ENCODE measurements at regions not wholly inside any gene's neighbourhood (a gene's known extent, or its start where the extent isn't known, plus 50 kb on each side); places are given as distances from the start of the nearest gene placed in this dataset.

DNA sequence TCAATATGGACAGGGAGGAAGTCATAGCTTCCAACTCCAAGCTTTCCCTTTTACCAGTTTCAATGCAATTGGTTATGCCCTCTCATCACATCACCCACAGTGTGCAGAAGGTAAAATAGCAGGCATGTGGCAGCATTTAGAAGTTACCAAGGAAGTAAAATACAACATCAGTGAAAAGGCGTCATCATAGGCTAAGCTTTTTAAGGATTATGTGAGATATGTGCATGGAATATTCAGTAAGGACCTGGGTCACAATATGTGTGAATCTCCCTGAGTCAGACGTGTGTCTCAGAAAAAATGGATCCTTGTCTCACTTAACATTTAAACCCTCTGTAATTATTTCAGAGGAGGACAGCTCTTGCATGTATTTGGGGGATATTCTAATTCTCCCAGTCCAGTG lies 522.8 kb upstream of the POM121L12 start:
- no peak overlapping the region for H3K27ac Mint-ChIP-seq (ENCODE audit: unreplicated experiment)
- peaks cover 25% of the 10 kb centered on the region for H3K9me3 Mint-ChIP-seq (ENCODE audit: low read depth, unreplicated experiment)
- CTCF ChIA-PET, result no interaction called here
- no peak for DNase-seq
- intact Hi-C loops (cut with micrococcal nuclease; ENCODE audit: unreplicated experiment), result no loop called here
- TF ChIP-seq CTCF (IDR thresholded peaks at IDR 0.05; ENCODE audit: unreplicated experiment), result no peak
- no peaks in the 10 kb centered on the region for H3K36me3 Mint-ChIP-seq (ENCODE audit: insufficient read depth, unreplicated experiment)
- H3K27me3 Mint-ChIP-seq (ENCODE audit: unreplicated experiment), result no peaks in the 10 kb centered on the region
- no peaks in the 10 kb centered on the region for H3K4me1 Mint-ChIP-seq (ENCODE audit: low read depth, unreplicated experiment)
- BruUV-seq (replicated peaks), result no TSS peak
- no peak overlapping the region for H3K4me3 Mint-ChIP-seq (ENCODE audit: low read depth, unreplicated experiment)

- H3K27ac Mint-ChIP-seq (ENCODE audit: unreplicated experiment), result no peak overlapping the region
- H3K27me3 Mint-ChIP-seq (ENCODE audit: unreplicated experiment), result no peaks in the 10 kb centered on the region
- no peak overlapping the region for H3K4me3 Mint-ChIP-seq (ENCODE audit: low read depth, unreplicated experiment)
- H3K4me1 Mint-ChIP-seq (ENCODE audit: low read depth, unreplicated experiment), result no peaks in the 10 kb centered on the region
- no peak for TF ChIP-seq CTCF (IDR thresholded peaks at IDR 0.05; ENCODE audit: unreplicated experiment)
- BruUV-seq (replicated peaks), result no TSS peak
- DNase-seq, result no peak
- no peaks in the 10 kb centered on the region for H3K36me3 Mint-ChIP-seq (ENCODE audit: insufficient read depth, unreplicated experiment)
- CTCF ChIA-PET, result no interaction called here
- peaks cover 23% of the 10 kb centered on the region for H3K9me3 Mint-ChIP-seq (ENCODE audit: low read depth, unreplicated experiment)
- intact Hi-C loops (cut with micrococcal nuclease; ENCODE audit: unreplicated experiment), result no loop called here
Measured at GRCh38 chr7:52507546-52508255, 527.7 kb upstream of the POM121L12 start.

DNA sequence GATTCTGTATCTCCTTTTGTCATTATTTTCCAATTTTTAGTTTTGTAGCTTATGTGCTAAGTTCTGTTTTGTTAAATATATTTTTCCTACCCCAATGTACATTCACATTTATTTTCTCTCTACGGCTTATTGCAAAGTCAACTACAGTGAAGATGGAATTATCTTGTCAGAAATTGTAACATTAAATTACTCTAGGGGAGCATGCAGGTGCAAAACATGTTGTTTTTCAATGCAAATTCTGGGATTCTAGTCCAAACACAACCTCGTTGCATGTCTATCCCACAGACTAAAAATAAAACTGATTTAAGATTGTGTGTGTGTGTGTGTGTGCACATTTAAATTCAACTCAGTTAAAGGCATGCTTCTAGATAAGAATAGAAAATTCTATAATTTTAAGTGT lies 529.1 kb upstream of the POM121L12 start:
- CTCF ChIA-PET, result no interaction called here
- Mint-ChIP-seq H3K9me3 (ENCODE audit: low read depth, unreplicated experiment) (peaks cover 19% of the 10 kb centered on the region), H3K4me1 (ENCODE audit: low read depth, unreplicated experiment) (no peaks in the 10 kb centered on the region), H3K27me3 (ENCODE audit: unreplicated experiment) (no peaks in the 10 kb centered on the region), H3K36me3 (ENCODE audit: insufficient read depth, unreplicated experiment) (no peaks in the 10 kb centered on the region), H3K27ac (ENCODE audit: unreplicated experiment) (no peak overlapping the region), H3K4me3 (ENCODE audit: low read depth, unreplicated experiment) (no peak overlapping the region)
- no peak for DNase-seq
- intact Hi-C loops (cut with micrococcal nuclease; ENCODE audit: unreplicated experiment), result no loop called here
- TF ChIP-seq CTCF (IDR thresholded peaks at IDR 0.05; ENCODE audit: unreplicated experiment), result no peak
- BruUV-seq (replicated peaks), result no TSS peak

DNA sequence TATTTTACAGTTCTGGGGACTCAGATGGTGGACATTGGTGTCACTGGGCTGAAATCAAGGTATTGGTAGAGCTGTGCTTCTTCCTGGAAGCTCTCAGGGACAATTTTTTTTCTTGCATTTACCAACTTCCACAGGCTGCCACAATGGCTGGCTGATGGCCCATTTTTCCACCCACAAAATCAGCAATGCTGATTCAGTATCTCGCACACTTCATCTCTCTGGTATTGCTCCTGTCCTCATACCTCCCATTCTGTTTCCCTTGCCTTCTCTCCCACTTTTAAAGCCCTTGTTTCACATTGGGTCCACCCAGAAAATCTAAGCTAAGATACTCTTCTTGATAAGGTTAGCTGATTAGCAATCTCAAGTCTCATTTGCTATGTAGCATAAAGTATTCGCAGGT lies 530.9 kb upstream of the POM121L12 start:
- TF ChIP-seq CTCF (IDR thresholded peaks at IDR 0.05; ENCODE audit: unreplicated experiment), result no peak
- Mint-ChIP-seq H3K4me1 (ENCODE audit: low read depth, unreplicated experiment) (no peaks in the 10 kb centered on the region), H3K27ac (ENCODE audit: unreplicated experiment) (no peak overlapping the region), H3K27me3 (ENCODE audit: unreplicated experiment) (no peaks in the 10 kb centered on the region), H3K9me3 (ENCODE audit: low read depth, unreplicated experiment) (peaks cover 22% of the 10 kb centered on the region), H3K36me3 (ENCODE audit: insufficient read depth, unreplicated experiment) (no peaks in the 10 kb centered on the region), H3K4me3 (ENCODE audit: low read depth, unreplicated experiment) (no peak overlapping the region)
- CTCF ChIA-PET, result no interaction called here
- intact Hi-C loops (cut with micrococcal nuclease; ENCODE audit: unreplicated experiment), result no loop called here
- BruUV-seq (replicated peaks), result no TSS peak
- no peak for DNase-seq

All from Calu3 (cell line).